ENCODE measurements at regions not wholly inside any gene's neighbourhood (a gene's known extent, or its start where the extent isn't known, plus 50 kb on each side); places are given as distances from the start of the nearest gene placed in this dataset.

DNA sequence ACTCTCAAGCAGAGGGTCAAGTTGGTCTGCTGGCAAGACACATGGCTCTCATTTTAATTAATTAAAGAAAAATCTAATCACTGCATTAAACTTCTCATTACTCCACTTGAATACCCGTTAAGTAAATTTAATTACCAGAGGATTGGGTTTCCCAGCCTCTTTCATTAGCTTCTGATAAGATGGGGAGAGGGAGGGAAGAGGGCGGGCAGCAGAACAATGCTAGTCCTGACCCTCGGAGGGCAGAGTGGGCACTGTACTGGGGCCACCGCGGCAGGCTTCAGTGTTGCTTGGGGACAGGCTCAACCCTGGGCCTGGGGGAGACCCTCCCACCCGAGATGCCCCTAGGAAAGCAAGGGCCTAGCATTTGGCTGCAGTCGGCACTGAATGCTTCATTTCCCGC, 55.6 kb upstream of the LINGO1 start:
- WGBS, result 89% methylated on average over 8 of the region's 8 CpGs

DNA sequence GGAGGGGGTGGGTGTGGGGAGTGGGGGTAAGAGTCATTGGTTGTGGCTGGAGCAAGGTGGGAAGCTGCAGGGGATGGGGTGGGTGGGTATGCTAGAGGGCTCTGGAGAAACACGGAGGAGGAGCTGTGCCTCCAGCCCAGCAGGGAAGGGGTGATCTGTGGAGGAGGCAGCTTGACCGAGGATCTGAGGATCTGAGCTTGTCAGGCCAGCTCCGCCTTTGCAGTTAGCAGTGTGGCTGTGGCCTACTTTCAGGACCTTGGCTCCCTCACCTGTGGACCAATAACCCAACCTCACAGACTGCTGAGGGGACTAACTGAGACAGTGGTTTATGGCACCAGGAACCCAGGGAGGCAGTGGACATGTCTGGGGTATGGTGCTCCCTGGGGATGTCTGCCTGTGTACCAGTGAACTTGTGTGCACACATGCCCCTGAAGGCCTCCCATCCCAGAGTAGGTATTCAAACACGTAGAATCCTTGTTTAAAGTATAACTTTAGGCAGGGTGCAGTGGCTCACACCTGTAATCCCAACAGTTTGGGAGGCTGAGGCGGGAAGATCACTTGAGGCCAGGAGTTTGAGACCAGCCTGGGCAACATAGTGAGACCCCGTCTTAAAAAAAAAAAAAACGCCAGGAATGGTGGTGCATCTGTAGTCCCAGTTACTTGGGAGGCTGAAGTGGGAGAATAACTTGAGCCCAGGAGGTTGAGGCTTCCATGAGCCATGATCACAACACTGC, 52.5 kb upstream of the LINGO1 start:
- DNase-seq (ENCODE audit: extremely low spot score), result no peak
- no peaks in the 10 kb centered on the region for H3K4me1 ChIP-seq
- no peaks in the 10 kb centered on the region for H3K36me3 ChIP-seq
- H3K4me3 ChIP-seq, result no peak overlapping the region
- 87% methylated on average over 7 of the region's 7 CpGs for WGBS
- TF ChIP-seq POLR2A (IDR thresholded peaks at IDR 0.05; ENCODE audit: low read depth) (no peak), POLR2AphosphoS5 (IDR thresholded peaks at IDR 0.05) (no peak), EP300 (IDR thresholded peaks at IDR 0.05) (no peak)
- TF ChIP-seq, protein P1, sequence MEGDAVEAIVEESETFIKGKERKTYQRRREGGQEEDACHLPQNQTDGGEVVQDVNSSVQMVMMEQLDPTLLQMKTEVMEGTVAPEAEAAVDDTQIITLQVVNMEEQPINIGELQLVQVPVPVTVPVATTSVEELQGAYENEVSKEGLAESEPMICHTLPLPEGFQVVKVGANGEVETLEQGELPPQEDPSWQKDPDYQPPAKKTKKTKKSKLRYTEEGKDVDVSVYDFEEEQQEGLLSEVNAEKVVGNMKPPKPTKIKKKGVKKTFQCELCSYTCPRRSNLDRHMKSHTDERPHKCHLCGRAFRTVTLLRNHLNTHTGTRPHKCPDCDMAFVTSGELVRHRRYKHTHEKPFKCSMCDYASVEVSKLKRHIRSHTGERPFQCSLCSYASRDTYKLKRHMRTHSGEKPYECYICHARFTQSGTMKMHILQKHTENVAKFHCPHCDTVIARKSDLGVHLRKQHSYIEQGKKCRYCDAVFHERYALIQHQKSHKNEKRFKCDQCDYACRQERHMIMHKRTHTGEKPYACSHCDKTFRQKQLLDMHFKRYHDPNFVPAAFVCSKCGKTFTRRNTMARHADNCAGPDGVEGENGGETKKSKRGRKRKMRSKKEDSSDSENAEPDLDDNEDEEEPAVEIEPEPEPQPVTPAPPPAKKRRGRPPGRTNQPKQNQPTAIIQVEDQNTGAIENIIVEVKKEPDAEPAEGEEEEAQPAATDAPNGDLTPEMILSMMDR (IDR thresholded peaks at IDR 0.05), result no peak
- no peaks in the 10 kb centered on the region for H3K9me3 ChIP-seq
- intact Hi-C loops (cut with DNase I), result no loop called here
- H3K27ac ChIP-seq (replicated peaks in 1 of 4), result no peak overlapping the region
- peaks cover 0 to 71% (median 0%) of the 10 kb centered on the region in 4 donors for H3K27me3 ChIP-seq

More for the DNA sequence above, 55.6 kb upstream of the LINGO1 start:
- H3K4me3 ChIP-seq, result no peak overlapping the region
- H3K36me3 ChIP-seq, result no peaks in the 10 kb centered on the region
- TF ChIP-seq, protein P1 (IDR thresholded peaks at IDR 0.05), result no peak
- TF ChIP-seq POLR2A (IDR thresholded peaks at IDR 0.05; ENCODE audit: low read depth) (no peak), EP300 (IDR thresholded peaks at IDR 0.05) (no peak), POLR2AphosphoS5 (IDR thresholded peaks at IDR 0.05) (no peak)
- no peaks in the 10 kb centered on the region for H3K4me1 ChIP-seq
- no peak overlapping the region for H3K27ac ChIP-seq (replicated peaks in 1 of 4)
- no peaks in the 10 kb centered on the region for H3K9me3 ChIP-seq
- no peak for DNase-seq (ENCODE audit: extremely low spot score)
- H3K27me3 ChIP-seq, result peaks cover 0 to 75% (median 0%) of the 10 kb centered on the region in 4 donors
- intact Hi-C loops (cut with DNase I), result no loop called here

DNA sequence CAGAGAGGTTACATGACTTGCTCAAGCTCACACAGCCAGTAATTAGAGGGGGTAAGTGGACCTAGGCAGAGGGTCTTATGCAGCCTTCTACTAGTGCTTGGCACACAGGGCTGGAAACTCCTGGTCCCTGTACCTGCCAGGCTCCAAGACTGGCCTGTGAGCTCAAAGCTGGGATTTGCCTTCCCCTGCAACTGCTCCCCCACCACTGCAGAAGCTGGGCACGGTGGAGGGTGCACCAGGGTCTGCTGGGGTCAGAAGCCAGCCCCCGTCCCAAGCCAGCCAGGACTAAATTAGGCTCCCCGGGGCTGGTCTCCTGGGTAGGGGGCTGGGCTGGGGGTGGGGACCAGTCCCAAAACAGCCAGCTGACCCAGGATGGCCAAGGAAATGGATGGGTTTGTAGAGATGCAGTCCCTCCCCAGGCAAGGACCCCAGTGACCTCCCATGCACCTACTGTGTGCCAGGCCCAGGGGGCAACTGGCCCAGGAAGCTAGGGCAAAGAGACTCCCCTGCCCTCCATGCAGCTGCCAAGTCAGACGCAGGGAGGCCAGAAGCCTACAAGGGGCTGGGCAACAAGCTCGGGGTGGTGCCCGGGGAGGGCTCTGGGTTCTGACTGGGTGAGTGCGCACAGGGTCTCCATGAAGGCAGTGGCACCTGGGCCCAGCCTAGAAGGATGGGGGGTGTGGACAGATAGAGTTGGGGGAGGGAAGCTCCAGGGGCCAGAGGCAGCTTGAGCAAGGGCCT, 51.8 kb upstream of the LINGO1 start:
- TF ChIP-seq POLR2A (IDR thresholded peaks at IDR 0.05; ENCODE audit: low read depth) (no peak), EP300 (IDR thresholded peaks at IDR 0.05) (no peak), POLR2AphosphoS5 (IDR thresholded peaks at IDR 0.05) (no peak)
- TF ChIP-seq, protein P1 (IDR thresholded peaks at IDR 0.05), result no peak
- intact Hi-C loops (cut with DNase I), result no loop called here
- Histone ChIP-seq H3K4me1 (no peaks in the 10 kb centered on the region), H3K36me3 (no peaks in the 10 kb centered on the region), H3K4me3 (no peak overlapping the region), H3K9me3 (no peaks in the 10 kb centered on the region), H3K27me3 (peaks cover 0 to 70% (median 0%) of the 10 kb centered on the region in 4 donors), H3K27ac (replicated peaks in 1 of 4) (no peak overlapping the region)
- 80% methylated on average over 1 of the region's 7 CpGs for WGBS
- no peak for DNase-seq (ENCODE audit: extremely low spot score)

DNA sequence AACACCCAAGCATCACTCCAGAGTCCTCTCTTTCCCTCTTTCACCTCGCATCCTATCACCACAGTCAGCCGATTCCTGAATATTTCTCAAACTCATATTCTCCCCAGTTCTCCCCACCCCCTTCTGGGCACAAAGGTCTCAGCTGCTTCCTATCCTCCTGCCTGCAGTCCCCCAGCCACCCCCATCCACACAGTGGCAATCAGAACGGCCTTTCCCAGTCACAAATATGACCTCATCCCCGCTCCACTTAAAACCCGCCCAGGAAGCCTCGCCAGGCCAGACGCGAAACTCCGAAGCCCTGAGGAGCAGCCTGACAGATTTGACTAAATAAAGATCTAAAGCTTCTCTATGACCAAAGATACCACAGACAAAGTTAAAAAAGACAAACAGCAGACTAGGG, 49.9 kb upstream of the LINGO1 start:
- no peak for DNase-seq (ENCODE audit: extremely low spot score)
- TF ChIP-seq, protein P1 (IDR thresholded peaks at IDR 0.05), result no peak
- TF ChIP-seq POLR2AphosphoS5 (IDR thresholded peaks at IDR 0.05) (no peak), EP300 (IDR thresholded peaks at IDR 0.05) (no peak), POLR2A (IDR thresholded peaks at IDR 0.05; ENCODE audit: low read depth) (no peak)
- Histone ChIP-seq H3K4me1 (no peaks in the 10 kb centered on the region), H3K9me3 (no peaks in the 10 kb centered on the region), H3K36me3 (no peaks in the 10 kb centered on the region), H3K27me3 (peaks cover 0 to 78% (median 0%) of the 10 kb centered on the region in 4 donors), H3K4me3 (no peak overlapping the region), H3K27ac (replicated peaks in 1 of 4) (no peak overlapping the region)
- intact Hi-C loops (cut with DNase I), result no loop called here
- 38% methylated on average over 9 of the region's 9 CpGs for WGBS

Small RNA genes lying in the stretch of these regions (small RNA-seq; reads per million reads assigned to genes)
- gene RN7SL214P, result 0 reads per million in 3 donors
